WTC11 (cell line): ENCODE measurements at regions not wholly inside any gene's neighbourhood (a gene's known extent, or its start where the extent isn't known, plus 50 kb on each side); places are given as distances from the start of the nearest gene placed in this dataset.

Experiments used
- ATAC-seq: fragments of 200-7000 bp; cut with Tn5 transposase; 2 replicates; pipeline ENCODE4 v1.10.0; 2021; ENCODE audit warnings: mild to moderate bottlenecking, moderate library complexity
- CTCF ChIA-PET: fragments of 300-600 bp; sonication (Branson Sonifier 250); formaldehyde crosslinking; loops from one replicate; lab custom pipeline; 2021; ENCODE audit warnings: antibody characterized with exemption; lab: Charles Lee
- POLR2A ChIA-PET: fragments of 350-600 bp; sonication (Branson Sonifier 250); formaldehyde crosslinking; loops from one replicate; lab custom pipeline; 2021; ENCODE audit warnings: antibody characterized with exemption; lab: Charles Lee
- DNase-seq: peaks from one replicate; pipeline ENCODE4 v3.0.0; 2021; ENCODE audit warnings: low spot score
- H3K27ac Mint-ChIP-seq: 2 replicates; pipeline ENCODE4 v1.8.0; 2021; ENCODE audit warnings: mixed read lengths
- H3K27me3 Mint-ChIP-seq: 2 replicates; pipeline ENCODE4 v1.8.0; 2021; ENCODE audit warnings: low read depth, mild to moderate bottlenecking, moderate library complexity, mixed read lengths
- H3K36me3 Mint-ChIP-seq: 2 replicates; pipeline ENCODE4 v1.8.0; 2021; ENCODE audit warnings: mixed read lengths
- H3K4me1 Mint-ChIP-seq: 2 replicates; pipeline ENCODE4 v1.8.0; 2022; ENCODE audit warnings: mixed read lengths
- H3K4me3 Mint-ChIP-seq: 2 replicates; pipeline ENCODE4 v1.8.0; 2021; ENCODE audit warnings: mild to moderate bottlenecking, moderate library complexity, mixed read lengths
- H3K9me3 Mint-ChIP-seq: 2 replicates; pipeline ENCODE4 v1.8.0; 2021; ENCODE audit warnings: mixed read lengths
- ATF1 ChIP-seq: sonication (generic); formaldehyde crosslinking; IDR thresholded peaks from 2 replicates; pipeline ENCODE4 v1.8.1; 2023; ENCODE audit warnings: mild to moderate bottlenecking, moderate library complexity, missing genetic modification reagents
- GTF2I ChIP-seq: fragments of 250-450 bp; sonication (Bioruptor Pico); conservative IDR thresholded peaks from 2 replicates; pipeline ENCODE4 v1.4.0; 2021; ENCODE audit warnings: mild to moderate bottlenecking
- IRF2 ChIP-seq: sonication (generic); formaldehyde crosslinking; IDR thresholded peaks from 2 replicates; pipeline ENCODE4 v1.8.0; 2022; ENCODE audit warnings: low read depth, missing genetic modification reagents, borderline replicate concordance
- NR3C1 ChIP-seq: sonication (generic); formaldehyde crosslinking; conservative IDR thresholded peaks from 2 replicates; pipeline ENCODE4 v1.8.1; 2023; ENCODE audit warnings: low read depth, mild to moderate bottlenecking, missing genetic modification reagents
- SP1 ChIP-seq: sonication (generic); formaldehyde crosslinking; conservative IDR thresholded peaks from 2 replicates; pipeline ENCODE4 v1.8.1; 2022; ENCODE audit warnings: missing genetic modification reagents
- TCF7 ChIP-seq: sonication (generic); formaldehyde crosslinking; IDR thresholded peaks from 2 replicates; pipeline ENCODE4 v1.8.0; 2022; ENCODE audit warnings: mild to moderate bottlenecking, low read depth, missing genetic modification reagents, moderate library complexity
- TEAD4 ChIP-seq: sonication (generic); formaldehyde crosslinking; IDR thresholded peaks from 2 replicates; pipeline ENCODE4 v1.8.0; 2022; ENCODE audit warnings: mild to moderate bottlenecking, missing genetic modification reagents
- TP53 ChIP-seq: sonication (generic); formaldehyde crosslinking; IDR thresholded peaks from 2 replicates; pipeline ENCODE4 v1.8.1; 2023; ENCODE audit warnings: mild to moderate bottlenecking, missing genetic modification reagents
- ZNF219 ChIP-seq: sonication (generic); formaldehyde crosslinking; IDR thresholded peaks from 2 replicates; pipeline ENCODE4 v1.8.0; 2023; ENCODE audit warnings: missing genetic modification reagents, mild to moderate bottlenecking, borderline replicate concordance
- ZNF671 ChIP-seq: fragments of 250-450 bp; sonication (Bioruptor Pico); IDR thresholded peaks from 2 replicates; pipeline ENCODE4 v1.8.0; 2021; ENCODE audit warnings: mild to moderate bottlenecking
- TF ChIP-seq, protein P1 (sequence below): sonication (generic); formaldehyde crosslinking; IDR thresholded peaks from 2 replicates; pipeline ENCODE4 v1.8.0; 2022; ENCODE audit warnings: missing genetic modification reagents
- TF ChIP-seq, protein P2 (sequence below): sonication (generic); formaldehyde crosslinking; IDR thresholded peaks from 2 replicates; pipeline ENCODE4 v1.8.1; 2022; ENCODE audit warnings: missing genetic modification reagents, borderline replicate concordance
- TF ChIP-seq, protein P3 (sequence below): fragments of 250-450 bp; sonication (Bioruptor Pico); IDR thresholded peaks from 2 replicates; pipeline ENCODE4 v1.8.0; 2021; ENCODE audit warnings: mild to moderate bottlenecking
- TF ChIP-seq, protein P4 (sequence below): sonication (generic); formaldehyde crosslinking; IDR thresholded peaks from 2 replicates; pipeline ENCODE4 v1.8.1; 2022; ENCODE audit warnings: mild to moderate bottlenecking, missing genetic modification reagents, moderate library complexity, borderline replicate concordance

DNA sequence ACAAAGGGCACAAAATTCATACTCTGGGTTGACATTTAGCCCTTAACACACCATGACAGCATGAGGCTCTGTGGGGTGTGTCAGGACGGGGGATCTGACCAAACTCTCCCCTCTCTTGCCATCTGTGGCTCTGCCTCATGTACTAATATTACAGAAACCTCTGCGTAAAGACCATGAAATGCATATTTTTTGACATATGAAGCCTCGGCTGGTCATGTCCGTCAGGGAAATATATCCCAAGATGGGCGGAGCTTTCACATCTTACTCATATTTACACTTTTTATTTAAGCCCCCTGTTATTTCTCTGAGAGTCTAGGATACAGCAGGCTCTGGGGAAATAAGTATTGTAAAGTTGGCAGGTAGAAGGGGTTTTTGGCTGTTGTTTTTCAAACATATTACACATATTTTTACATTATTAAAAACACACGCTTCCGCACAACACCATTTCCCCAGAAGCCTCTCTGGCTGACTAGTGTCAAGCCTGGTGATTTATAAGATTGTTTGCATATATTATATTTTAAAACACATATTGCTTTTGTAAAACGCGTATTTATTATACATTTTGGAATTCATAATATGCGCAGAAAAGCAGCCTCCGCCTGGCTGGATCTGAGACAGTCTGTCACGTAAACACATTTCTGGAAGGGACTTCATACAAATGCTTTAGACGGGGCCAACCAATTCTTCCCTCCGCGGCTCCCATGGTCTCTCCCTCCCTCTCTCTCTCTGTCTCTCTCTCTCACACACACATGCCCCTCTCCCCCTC, 237.7 kb upstream of the ZFHX3 start (continued):
- TF ChIP-seq, protein P1, sequence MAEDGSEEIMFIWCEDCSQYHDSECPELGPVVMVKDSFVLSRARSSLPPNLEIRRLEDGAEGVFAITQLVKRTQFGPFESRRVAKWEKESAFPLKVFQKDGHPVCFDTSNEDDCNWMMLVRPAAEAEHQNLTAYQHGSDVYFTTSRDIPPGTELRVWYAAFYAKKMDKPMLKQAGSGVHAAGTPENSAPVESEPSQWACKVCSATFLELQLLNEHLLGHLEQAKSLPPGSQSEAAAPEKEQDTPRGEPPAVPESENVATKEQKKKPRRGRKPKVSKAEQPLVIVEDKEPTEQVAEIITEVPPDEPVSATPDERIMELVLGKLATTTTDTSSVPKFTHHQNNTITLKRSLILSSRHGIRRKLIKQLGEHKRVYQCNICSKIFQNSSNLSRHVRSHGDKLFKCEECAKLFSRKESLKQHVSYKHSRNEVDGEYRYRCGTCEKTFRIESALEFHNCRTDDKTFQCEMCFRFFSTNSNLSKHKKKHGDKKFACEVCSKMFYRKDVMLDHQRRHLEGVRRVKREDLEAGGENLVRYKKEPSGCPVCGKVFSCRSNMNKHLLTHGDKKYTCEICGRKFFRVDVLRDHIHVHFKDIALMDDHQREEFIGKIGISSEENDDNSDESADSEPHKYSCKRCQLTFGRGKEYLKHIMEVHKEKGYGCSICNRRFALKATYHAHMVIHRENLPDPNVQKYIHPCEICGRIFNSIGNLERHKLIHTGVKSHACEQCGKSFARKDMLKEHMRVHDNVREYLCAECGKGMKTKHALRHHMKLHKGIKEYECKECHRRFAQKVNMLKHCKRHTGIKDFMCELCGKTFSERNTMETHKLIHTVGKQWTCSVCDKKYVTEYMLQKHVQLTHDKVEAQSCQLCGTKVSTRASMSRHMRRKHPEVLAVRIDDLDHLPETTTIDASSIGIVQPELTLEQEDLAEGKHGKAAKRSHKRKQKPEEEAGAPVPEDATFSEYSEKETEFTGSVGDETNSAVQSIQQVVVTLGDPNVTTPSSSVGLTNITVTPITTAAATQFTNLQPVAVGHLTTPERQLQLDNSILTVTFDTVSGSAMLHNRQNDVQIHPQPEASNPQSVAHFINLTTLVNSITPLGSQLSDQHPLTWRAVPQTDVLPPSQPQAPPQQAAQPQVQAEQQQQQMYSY, result no peak
- TF ChIP-seq GTF2I (no peak), NR3C1 (CRISPR knock-in tag) (no peak), ATF1 (no peak), IRF2 (CRISPR knock-in tag) (no peak)
- TF ChIP-seq, all 79 proteins: peak for 0

DNA sequence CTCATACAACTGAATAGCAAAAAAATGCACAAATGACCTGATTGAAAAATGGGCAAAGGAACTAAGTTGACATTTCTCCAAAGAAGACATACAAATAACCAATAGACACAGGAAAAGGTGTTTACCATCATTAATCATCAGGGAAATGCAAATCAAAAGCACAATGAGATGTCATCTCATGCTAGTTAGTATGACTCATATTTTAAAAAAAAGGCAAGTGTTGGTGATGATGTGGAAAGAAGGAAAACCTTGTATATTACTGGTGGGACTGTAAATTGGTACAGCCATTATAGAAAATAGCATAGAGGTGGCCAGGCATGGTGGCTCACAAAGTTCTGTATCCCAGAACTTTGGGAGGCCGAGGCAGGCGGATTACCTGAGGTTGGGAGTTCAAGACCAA, 232.5 kb upstream of the ZFHX3 start:
- Mint-ChIP-seq H3K9me3 (peaks cover 28% of the 10 kb centered on the region), H3K27ac (no peak overlapping the region), H3K4me1 (no peaks in the 10 kb centered on the region), H3K4me3 (no peak overlapping the region), H3K27me3 (no peaks in the 10 kb centered on the region), H3K36me3 (peaks cover 5% of the 10 kb centered on the region; the same call in 1 of the 2 replicates)
- TF ChIP-seq, protein P2, sequence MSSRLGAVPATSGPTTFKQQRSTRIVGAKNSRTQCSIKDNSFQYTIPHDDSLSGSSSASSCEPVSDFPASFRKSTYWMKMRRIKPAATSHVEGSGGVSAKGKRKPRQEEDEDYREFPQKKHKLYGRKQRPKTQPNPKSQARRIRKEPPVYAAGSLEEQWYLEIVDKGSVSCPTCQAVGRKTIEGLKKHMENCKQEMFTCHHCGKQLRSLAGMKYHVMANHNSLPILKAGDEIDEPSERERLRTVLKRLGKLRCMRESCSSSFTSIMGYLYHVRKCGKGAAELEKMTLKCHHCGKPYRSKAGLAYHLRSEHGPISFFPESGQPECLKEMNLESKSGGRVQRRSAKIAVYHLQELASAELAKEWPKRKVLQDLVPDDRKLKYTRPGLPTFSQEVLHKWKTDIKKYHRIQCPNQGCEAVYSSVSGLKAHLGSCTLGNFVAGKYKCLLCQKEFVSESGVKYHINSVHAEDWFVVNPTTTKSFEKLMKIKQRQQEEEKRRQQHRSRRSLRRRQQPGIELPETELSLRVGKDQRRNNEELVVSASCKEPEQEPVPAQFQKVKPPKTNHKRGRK, result no peak
- TF ChIP-seq TEAD4 (CRISPR knock-in tag) (no peak), ZNF219 (CRISPR knock-in tag) (no peak)
- ATAC-seq (no peak), DNase-seq (no peak)
- ChIA-PET CTCF (no interaction called here), POLR2A (no interaction called here)

DNA sequence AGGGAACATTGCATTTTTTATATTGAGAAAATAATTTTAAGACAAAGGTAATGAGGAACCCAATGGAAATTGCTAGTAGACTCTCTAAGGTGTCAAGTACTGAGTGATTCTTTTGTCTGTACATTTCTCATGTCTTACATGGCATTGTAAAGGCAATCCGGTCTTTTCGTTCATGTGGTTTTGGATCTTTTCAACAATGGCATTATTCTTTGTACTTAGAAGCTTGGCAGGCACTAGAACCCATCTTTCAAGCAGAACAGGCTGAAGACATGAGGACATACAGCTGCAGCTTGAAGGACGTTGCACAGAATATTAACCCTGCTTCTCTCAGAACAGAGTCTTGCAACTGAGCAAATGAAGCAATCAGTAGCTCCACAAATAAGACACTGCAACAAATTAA, 231.5 kb upstream of the ZFHX3 start:
- POLR2A ChIA-PET, result no interaction called here
- TF ChIP-seq, protein P3, sequence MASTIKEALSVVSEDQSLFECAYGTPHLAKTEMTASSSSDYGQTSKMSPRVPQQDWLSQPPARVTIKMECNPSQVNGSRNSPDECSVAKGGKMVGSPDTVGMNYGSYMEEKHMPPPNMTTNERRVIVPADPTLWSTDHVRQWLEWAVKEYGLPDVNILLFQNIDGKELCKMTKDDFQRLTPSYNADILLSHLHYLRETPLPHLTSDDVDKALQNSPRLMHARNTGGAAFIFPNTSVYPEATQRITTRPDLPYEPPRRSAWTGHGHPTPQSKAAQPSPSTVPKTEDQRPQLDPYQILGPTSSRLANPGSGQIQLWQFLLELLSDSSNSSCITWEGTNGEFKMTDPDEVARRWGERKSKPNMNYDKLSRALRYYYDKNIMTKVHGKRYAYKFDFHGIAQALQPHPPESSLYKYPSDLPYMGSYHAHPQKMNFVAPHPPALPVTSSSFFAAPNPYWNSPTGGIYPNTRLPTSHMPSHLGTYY, result no peak
- TF ChIP-seq TCF7, result no peak
- TF ChIP-seq, protein P4, sequence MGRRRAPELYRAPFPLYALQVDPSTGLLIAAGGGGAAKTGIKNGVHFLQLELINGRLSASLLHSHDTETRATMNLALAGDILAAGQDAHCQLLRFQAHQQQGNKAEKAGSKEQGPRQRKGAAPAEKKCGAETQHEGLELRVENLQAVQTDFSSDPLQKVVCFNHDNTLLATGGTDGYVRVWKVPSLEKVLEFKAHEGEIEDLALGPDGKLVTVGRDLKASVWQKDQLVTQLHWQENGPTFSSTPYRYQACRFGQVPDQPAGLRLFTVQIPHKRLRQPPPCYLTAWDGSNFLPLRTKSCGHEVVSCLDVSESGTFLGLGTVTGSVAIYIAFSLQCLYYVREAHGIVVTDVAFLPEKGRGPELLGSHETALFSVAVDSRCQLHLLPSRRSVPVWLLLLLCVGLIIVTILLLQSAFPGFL (CRISPR knock-in tag), result no peak
- TF ChIP-seq ZNF671, result no peak
- H3K36me3 Mint-ChIP-seq, result peaks cover 5% of the 10 kb centered on the region; the same call in 1 of the 2 replicates

DNA sequence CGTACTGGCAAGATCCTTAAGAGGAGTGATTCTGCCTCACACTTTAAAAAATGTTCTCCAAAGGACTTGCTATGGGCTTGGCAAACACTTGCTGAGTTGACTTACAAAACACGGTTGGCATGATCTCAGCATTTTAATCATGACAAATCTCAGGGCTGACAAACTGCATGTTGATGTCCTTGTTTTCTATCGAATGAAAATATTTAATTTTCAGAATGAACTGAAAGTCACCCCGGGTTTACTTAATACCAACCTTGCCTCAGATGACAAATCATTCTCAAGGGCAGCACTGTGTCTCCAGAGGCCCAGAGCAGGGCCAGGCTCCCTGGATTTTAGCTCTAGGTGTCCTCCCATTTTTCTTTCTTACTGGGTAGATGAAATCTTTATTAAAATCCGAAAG, 229.1 kb upstream of the ZFHX3 start:
- H3K9me3 Mint-ChIP-seq, result peaks cover 28% of the 10 kb centered on the region
- TF ChIP-seq TP53 (CRISPR knock-in tag), result no peak
- no peak for TF ChIP-seq SP1 (CRISPR knock-in tag)
- TF ChIP-seq, all 79 proteins: peak for 0
- ChIA-PET POLR2A (no interaction called here), CTCF (no interaction called here)
- Mint-ChIP-seq H3K27ac (no peak overlapping the region), H3K4me3 (no peak overlapping the region), H3K27me3 (no peaks in the 10 kb centered on the region), H3K36me3 (peaks cover 5% of the 10 kb centered on the region; the same call in 1 of the 2 replicates), H3K4me1 (no peaks in the 10 kb centered on the region)
- ATAC-seq (no peak), DNase-seq (no peak)

More for the DNA sequence above, 231.5 kb upstream of the ZFHX3 start:
- ATAC-seq, result no peak
- Mint-ChIP-seq H3K4me1 (no peaks in the 10 kb centered on the region), H3K4me3 (no peak overlapping the region), H3K9me3 (peaks cover 28% of the 10 kb centered on the region), H3K27ac (no peak overlapping the region), H3K27me3 (no peaks in the 10 kb centered on the region)
- CTCF ChIA-PET, result interaction anchor here (0.6 kb wide), 1 partner anchor 200 kb away, joined by 3 read pairs; no protein-coding TSS in a partner anchor
- DNase-seq, result no peak
